Testis (tissue), 2 donors: ENCODE measurements at regions not wholly inside any gene's neighbourhood (a gene's known extent, or its start where the extent isn't known, plus 50 kb on each side); places are given as distances from the start of the nearest gene placed in this dataset.

Experiments used
- DNase-seq: peaks from one replicate; pipeline ENCODE4 v3.0.0-alpha.2; 2019
- H3K27ac ChIP-seq, 2 donors: fragments of 200-600 bp; sonication (generic); one replicate each; pipeline ENCODE4 v1.5.1; 2019
- H3K27me3 ChIP-seq: fragments of 200-600 bp; sonication (generic); one replicate; pipeline ENCODE4 v1.5.1; 2019
- H3K36me3 ChIP-seq: fragments of 200-600 bp; sonication (generic); one replicate; pipeline ENCODE4 v1.5.1; 2017; ENCODE audit warnings: low read depth; ENCODE audit errors: missing control alignments
- H3K4me1 ChIP-seq: fragments of 200-600 bp; sonication (generic); one replicate; pipeline ENCODE4 v1.5.1; 2019
- H3K4me3 ChIP-seq, 2 donors: fragments of 200-600 bp; sonication (generic); one replicate each; pipeline ENCODE4 v1.5.1; 2017 to 2019
- H3K9me3 ChIP-seq: fragments of 200-600 bp; sonication (generic); one replicate; pipeline ENCODE4 v1.5.1; 2017
- POLR2A ChIP-seq: fragments of 450-650 bp; IDR thresholded peaks from one replicate; pipeline ENCODE4 v1.6.1; 2017; ENCODE audit warnings: antibody characterized with exemption, mild to moderate bottlenecking, moderate library complexity
- WGBS, 2 donors: methylation state at CpG; one replicate each; pipeline ENCODE4 v1.1.5; 2018; 5-methylcytosine and 5-hydroxymethylcytosine counted together
- intact Hi-C: fragments of 100-400 bp; cut with DNase I; formaldehyde crosslinking; loops from one replicate; pipeline ENCODE4 v1.15.1; 2023; ENCODE audit warnings: low total_unique reads
- small RNA-seq, 2 donors: library from RNA; depleted of rRNA; stranded (forward); fragments of <200 nt; gene quantifications; one replicate each; pipeline ENCODE3, GENCODE V24; 2016
- TF ChIP-seq, protein P1 (sequence below), 3 experiments: fragments of 450-650 bp in 2 of 3; fragments of 200-600 bp in 1 of 3; sonication (generic) in 1 of 3; IDR thresholded peaks; one replicate each; pipeline ENCODE4 v1.5.1; 2016 to 2019; ENCODE audit warnings: antibody characterized with exemption in 3 of 3, mild to moderate bottlenecking in 2 of 3, moderate library complexity in 1 of 3

DNA sequence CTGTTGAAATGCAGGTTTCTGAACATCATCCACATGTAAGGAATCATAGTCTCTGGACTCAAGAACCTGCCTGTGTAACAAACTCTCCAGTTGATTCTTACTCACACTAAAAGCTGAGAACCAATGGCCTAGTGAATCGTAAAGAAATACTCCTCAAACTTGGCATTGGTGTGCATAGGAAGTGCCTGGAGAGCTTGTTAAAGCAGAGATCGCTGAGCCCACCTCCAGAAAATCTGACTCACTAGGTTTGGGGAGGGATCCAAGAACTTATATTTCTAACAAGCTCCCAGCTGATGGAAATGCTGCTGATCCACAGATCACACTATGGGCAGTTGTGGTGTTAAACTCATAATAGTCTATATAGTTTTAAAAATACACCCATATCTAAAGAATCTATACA lies 55.8 kb upstream of the LMCD1 start:
- WGBS, 2 donors, result 49 to 73% methylated on average over 2 of the region's 2 CpGs
- Histone ChIP-seq H3K9me3 (no peaks in the 10 kb centered on the region), H3K27ac (no peak overlapping the region)

DNA sequence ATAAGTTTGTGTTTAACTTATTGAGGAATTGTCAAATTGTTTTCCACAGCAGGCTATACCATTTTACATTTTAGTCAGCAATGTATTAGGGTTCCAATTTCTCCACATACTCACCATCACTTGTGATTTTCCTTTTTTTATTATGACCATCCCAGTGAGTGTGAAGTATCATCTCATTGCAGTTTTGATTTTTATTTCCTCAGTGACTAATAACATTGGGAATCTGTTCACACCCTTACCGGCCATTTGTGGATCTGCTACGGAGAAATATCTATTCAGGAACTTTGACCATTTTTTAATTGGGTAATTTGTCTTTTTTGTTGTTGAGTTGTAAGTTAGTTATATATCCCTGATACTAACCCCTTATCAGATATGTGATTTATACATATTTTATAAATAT lies 54.8 kb upstream of the LMCD1 start:
- no peak for DNase-seq
- intact Hi-C loops, result loop anchor here (10.0 kb wide), 1 partner anchor 178 kb away; no protein-coding TSS in a partner anchor
- 93 to 97% methylated on average over 2 of the region's 2 CpGs for WGBS, 2 donors
- H3K4me3 ChIP-seq, result no peak overlapping the region
- H3K36me3 ChIP-seq, result no peaks in the 10 kb centered on the region
- H3K4me1 ChIP-seq, result peaks cover 11% of the 10 kb centered on the region
- no peaks in the 10 kb centered on the region for H3K27me3 ChIP-seq
- TF ChIP-seq, protein P1, sequence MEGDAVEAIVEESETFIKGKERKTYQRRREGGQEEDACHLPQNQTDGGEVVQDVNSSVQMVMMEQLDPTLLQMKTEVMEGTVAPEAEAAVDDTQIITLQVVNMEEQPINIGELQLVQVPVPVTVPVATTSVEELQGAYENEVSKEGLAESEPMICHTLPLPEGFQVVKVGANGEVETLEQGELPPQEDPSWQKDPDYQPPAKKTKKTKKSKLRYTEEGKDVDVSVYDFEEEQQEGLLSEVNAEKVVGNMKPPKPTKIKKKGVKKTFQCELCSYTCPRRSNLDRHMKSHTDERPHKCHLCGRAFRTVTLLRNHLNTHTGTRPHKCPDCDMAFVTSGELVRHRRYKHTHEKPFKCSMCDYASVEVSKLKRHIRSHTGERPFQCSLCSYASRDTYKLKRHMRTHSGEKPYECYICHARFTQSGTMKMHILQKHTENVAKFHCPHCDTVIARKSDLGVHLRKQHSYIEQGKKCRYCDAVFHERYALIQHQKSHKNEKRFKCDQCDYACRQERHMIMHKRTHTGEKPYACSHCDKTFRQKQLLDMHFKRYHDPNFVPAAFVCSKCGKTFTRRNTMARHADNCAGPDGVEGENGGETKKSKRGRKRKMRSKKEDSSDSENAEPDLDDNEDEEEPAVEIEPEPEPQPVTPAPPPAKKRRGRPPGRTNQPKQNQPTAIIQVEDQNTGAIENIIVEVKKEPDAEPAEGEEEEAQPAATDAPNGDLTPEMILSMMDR (IDR thresholded peaks at IDR 0.05), result no peak
- no peak for TF ChIP-seq POLR2A
- no peaks in the 10 kb centered on the region for H3K9me3 ChIP-seq
- H3K27ac ChIP-seq, result no peak overlapping the region

More for the DNA sequence above, 55.8 kb upstream of the LMCD1 start:
- no peak overlapping the region for H3K4me3 ChIP-seq
- intact Hi-C loops, result loop anchor here (10.0 kb wide), 1 partner anchor 179 kb away; no protein-coding TSS in a partner anchor
- peaks cover 11% of the 10 kb centered on the region for H3K4me1 ChIP-seq
- no peaks in the 10 kb centered on the region for H3K27me3 ChIP-seq
- no peak for DNase-seq
- H3K36me3 ChIP-seq, result no peaks in the 10 kb centered on the region
- no peak for TF ChIP-seq POLR2A
- TF ChIP-seq, protein P1 (IDR thresholded peaks at IDR 0.05), result no peak

DNA sequence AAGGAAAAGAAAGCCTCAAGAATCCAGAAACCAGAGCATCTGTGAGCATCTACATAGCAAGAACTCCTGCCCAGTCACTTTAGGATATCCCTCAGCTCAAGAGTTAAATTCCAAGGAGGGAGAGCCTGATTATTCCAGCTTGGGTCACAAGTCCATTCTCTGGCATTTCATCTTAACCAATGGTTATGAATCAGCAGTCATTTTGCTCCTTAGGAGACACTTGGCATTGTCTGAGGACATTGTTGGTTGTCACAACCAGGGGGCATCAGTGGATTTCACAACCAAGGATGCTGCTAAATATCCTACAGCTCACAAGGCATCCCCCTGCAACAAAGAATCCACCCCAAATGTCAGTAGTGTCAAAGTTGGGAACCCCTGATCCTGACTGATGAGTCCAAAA lies 51.0 kb upstream of the LMCD1 start:
- Histone ChIP-seq H3K9me3 (no peaks in the 10 kb centered on the region), H3K4me3 (no peak overlapping the region), H3K27ac (no peak overlapping the region), H3K27me3 (no peaks in the 10 kb centered on the region), H3K4me1 (no peaks in the 10 kb centered on the region), H3K36me3 (no peaks in the 10 kb centered on the region)
- DNase-seq, result no peak
- intact Hi-C loops, result no loop called here
- TF ChIP-seq, protein P1 (IDR thresholded peaks at IDR 0.05), result no peak
- no peak for TF ChIP-seq POLR2A

DNA sequence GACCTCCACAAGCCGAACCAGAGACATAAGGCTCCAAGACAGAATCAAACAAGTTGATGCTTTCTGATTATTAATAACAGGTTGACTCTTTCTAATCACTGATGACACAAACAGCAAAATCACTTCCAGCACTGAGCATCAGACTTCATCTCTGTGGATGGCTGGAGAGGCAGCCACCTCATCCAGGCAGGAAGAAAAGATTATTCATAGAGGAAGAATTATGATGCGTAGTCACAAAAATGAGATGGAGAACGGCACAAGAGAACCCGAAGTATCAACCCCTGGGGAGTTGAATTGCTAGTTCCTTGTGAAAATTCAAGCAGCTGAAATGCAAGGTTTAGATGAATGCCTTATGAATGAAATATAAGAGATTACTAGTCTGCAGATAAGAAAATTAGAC lies 49.9 kb upstream of the LMCD1 start:
- Histone ChIP-seq H3K4me1 (no peaks in the 10 kb centered on the region), H3K4me3 (no peak overlapping the region), H3K27ac (no peak overlapping the region), H3K36me3 (no peaks in the 10 kb centered on the region), H3K9me3 (no peaks in the 10 kb centered on the region), H3K27me3 (no peaks in the 10 kb centered on the region)
- TF ChIP-seq, protein P1 (IDR thresholded peaks at IDR 0.05), result no peak
- no peak for TF ChIP-seq POLR2A
- 75 to 76% methylated on average over 4 of the region's 4 CpGs for WGBS, 2 donors
- intact Hi-C loops, result no loop called here
- DNase-seq, result no peak

Small RNA genes lying in the stretch of these regions (small RNA-seq; reads per million reads assigned to genes)
- 0 reads per million in 2 donors for gene RNU4ATAC17P
